ENCODE measurements at regions not wholly inside any gene's neighbourhood (a gene's known extent, or its start where the extent isn't known, plus 50 kb on each side); places are given as distances from the start of the nearest gene placed in this dataset.
"Not testable (repeated sequence)": the region's sequence is repeated elsewhere in the genome, so short reads cannot be mapped to it uniquely, and the experiment has no call there.

DNA sequence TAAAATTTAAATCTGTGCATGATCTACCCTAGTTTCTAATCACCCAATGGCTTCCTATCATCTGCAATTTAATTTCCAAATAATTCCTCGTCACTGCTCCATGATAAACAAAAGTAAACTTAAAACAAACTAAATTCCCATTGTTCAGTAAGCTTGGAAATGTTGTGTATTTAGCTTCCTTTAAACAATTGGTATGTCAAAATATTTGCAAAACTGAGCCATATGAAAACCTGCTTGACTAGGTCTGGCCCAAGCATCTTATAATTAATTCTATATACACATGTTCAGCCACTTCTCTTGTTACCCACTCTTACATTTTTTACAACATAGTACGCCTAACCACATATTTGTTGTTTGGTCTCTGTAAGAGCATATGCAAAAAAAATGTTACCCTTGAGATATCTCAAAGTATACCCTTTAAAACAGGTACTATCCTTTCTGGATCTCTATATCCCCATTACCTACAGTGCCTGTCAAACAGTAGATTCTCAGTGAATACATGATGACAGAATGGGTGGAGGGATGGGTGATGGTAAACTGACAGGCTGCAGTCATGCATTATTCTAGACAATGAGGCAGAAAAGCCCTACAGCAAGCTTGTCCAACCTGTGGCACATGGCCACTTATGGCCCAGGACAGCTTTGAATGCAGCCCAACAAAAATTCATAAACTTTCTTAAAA, 1277.9 kb upstream of the TENM4 start:
- H4K20me1 ChIP-seq (ENCODE audit: low read depth): no peaks in the 10 kb centered on the region
- H3F3A ChIP-seq (ENCODE audit: low read depth): no peaks in the 10 kb centered on the region
- H2AFZ ChIP-seq (replicated peaks): no peak overlapping the region
- no peaks in the 10 kb centered on the region for H3K36me3 ChIP-seq
- no peaks in the 10 kb centered on the region for H3K27me3 ChIP-seq
- no peak overlapping the region for H3K4me3 Mint-ChIP-seq
- H3K36me3 Mint-ChIP-seq: no peaks in the 10 kb centered on the region
- H3K4me2 ChIP-seq: no peak overlapping the region
- H3K27ac ChIP-seq: no peak overlapping the region
- H3K4me3 ChIP-seq: no peak overlapping the region
- no peaks in the 10 kb centered on the region for H3K4me1 Mint-ChIP-seq
- TF ChIP-seq CTCF (IDR thresholded peaks at IDR 0.05): no peak
- no peak for TF ChIP-seq EZH2 (IDR thresholded peaks at IDR 0.05)
- no peak for TF ChIP-seq EZH2phosphoT487 (IDR thresholded peaks at IDR 0.05)
- no peaks in the 10 kb centered on the region for H3K27me3 Mint-ChIP-seq (ENCODE audit: insufficient read depth, low read depth)
- no peak overlapping the region for H3K9ac ChIP-seq
- H3K4me1 ChIP-seq: no peaks in the 10 kb centered on the region
- no peak for DNase-seq (ENCODE audit: low spot score)
- H3K79me2 ChIP-seq (ENCODE audit: low read depth): no peaks in the 10 kb centered on the region
- H3K27ac Mint-ChIP-seq: no peak overlapping the region
- no peaks in the 10 kb centered on the region for H3K9me3 ChIP-seq (ENCODE audit: low read depth)
- H3K9me3 Mint-ChIP-seq: no peaks in the 10 kb centered on the region

DNA sequence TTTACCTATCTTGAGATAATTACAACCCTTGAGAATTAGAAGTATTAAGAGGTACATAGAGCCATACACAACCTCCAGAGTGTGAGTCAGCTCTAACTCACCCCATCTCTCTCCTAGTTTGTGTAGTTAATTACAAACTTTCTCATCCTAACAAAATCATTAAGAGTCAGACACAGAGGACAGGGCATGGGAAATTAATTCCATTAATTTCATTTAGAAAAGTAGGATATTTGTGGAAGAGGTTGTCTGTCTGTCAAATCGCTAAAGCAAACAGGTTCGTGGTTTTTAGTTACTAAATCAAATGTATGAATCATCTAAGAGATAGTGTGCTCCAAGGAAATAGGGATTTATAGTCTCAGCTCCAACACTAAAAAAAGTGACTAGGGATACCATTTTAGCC, 1261.4 kb upstream of the TENM4 start:
- Mint-ChIP-seq H3K9me3 (peaks cover 3% of the 10 kb centered on the region), H3K4me1 (peaks cover 5% of the 10 kb centered on the region), H3K4me3 (no peak overlapping the region), H3K27me3 (ENCODE audit: insufficient read depth, low read depth) (no peaks in the 10 kb centered on the region), H3K27ac (no peak overlapping the region), H3K36me3 (no peaks in the 10 kb centered on the region)
- H3K9ac ChIP-seq: no peak overlapping the region
- H3K4me1 ChIP-seq: no peaks in the 10 kb centered on the region
- no peaks in the 10 kb centered on the region for H3K27me3 ChIP-seq
- no peak for DNase-seq (ENCODE audit: low spot score)
- no peaks in the 10 kb centered on the region for H4K20me1 ChIP-seq (ENCODE audit: low read depth)
- H3K36me3 ChIP-seq: no peaks in the 10 kb centered on the region
- no peak overlapping the region for H2AFZ ChIP-seq (replicated peaks)
- TF ChIP-seq EZH2phosphoT487 (IDR thresholded peaks at IDR 0.05) (no peak), CTCF (IDR thresholded peaks at IDR 0.05) (no peak), EZH2 (IDR thresholded peaks at IDR 0.05) (no peak)
- no peak overlapping the region for H3K27ac ChIP-seq
- no peak overlapping the region for H3K4me2 ChIP-seq
- H3K4me3 ChIP-seq: no peak overlapping the region
- peaks cover 7% of the 10 kb centered on the region for H3K9me3 ChIP-seq (ENCODE audit: low read depth)
- H3K79me2 ChIP-seq (ENCODE audit: low read depth): no peaks in the 10 kb centered on the region
- H3F3A ChIP-seq (ENCODE audit: low read depth): no peaks in the 10 kb centered on the region

DNA sequence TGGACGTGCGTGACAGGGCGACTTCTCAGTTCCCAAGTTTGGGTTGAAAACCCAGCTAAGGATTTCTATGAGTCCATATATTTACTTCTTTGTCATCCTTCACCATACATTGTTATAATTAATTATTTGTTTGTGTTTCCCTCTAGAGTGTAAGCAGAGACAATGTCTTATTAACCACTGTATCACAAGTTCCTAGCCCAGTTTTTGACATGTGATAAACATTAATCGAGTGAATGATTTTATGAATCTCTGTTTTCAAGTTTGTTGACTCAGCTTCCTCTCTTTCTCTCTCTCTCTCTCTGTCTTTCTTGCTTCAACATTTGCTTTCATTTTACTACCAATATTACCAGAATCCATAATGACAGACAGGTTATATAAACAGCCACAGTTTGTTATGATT, 1259.6 kb upstream of the TENM4 start:
- H3K79me2 ChIP-seq (ENCODE audit: low read depth): no peaks in the 10 kb centered on the region
- no peaks in the 10 kb centered on the region for H3K9me3 ChIP-seq (ENCODE audit: low read depth)
- DNase-seq (ENCODE audit: low spot score): no peak
- no peaks in the 10 kb centered on the region for H3K9me3 Mint-ChIP-seq
- no peaks in the 10 kb centered on the region for H3F3A ChIP-seq (ENCODE audit: low read depth)
- H4K20me1 ChIP-seq (ENCODE audit: low read depth): no peaks in the 10 kb centered on the region
- H3K4me2 ChIP-seq: no peak overlapping the region
- no peak overlapping the region for H3K4me3 Mint-ChIP-seq
- H3K4me1 Mint-ChIP-seq: peaks cover 5% of the 10 kb centered on the region
- H3K27me3 Mint-ChIP-seq (ENCODE audit: insufficient read depth, low read depth): no peaks in the 10 kb centered on the region
- no peaks in the 10 kb centered on the region for H3K27me3 ChIP-seq
- H3K4me3 ChIP-seq: no peak overlapping the region
- no peak overlapping the region for H2AFZ ChIP-seq (replicated peaks)
- no peaks in the 10 kb centered on the region for H3K36me3 Mint-ChIP-seq
- no peaks in the 10 kb centered on the region for H3K4me1 ChIP-seq
- no peaks in the 10 kb centered on the region for H3K36me3 ChIP-seq
- TF ChIP-seq EZH2phosphoT487 (IDR thresholded peaks at IDR 0.05) (no peak), CTCF (IDR thresholded peaks at IDR 0.05) (no peak), EZH2 (IDR thresholded peaks at IDR 0.05) (no peak)
- H3K27ac ChIP-seq: no peak overlapping the region
- H3K27ac Mint-ChIP-seq: no peak overlapping the region
- H3K9ac ChIP-seq: no peak overlapping the region

GRCh38 chr11:80699406-80700177, 1258.8 kb upstream of the TENM4 start:
- H3K27ac Mint-ChIP-seq; H3K36me3 ChIP-seq; DNase-seq (ENCODE audit: low spot score): not testable (repeated sequence)

More at GRCh38 chr11:80699406-80700177, 1258.8 kb upstream of the TENM4 start:
- H3K36me3 Mint-ChIP-seq; H3K27me3 ChIP-seq; H3K9ac ChIP-seq; H3K4me2 ChIP-seq; H3K27ac ChIP-seq; H3K9me3 Mint-ChIP-seq; H3K79me2 ChIP-seq (ENCODE audit: low read depth); H3K4me3 Mint-ChIP-seq; H3K27me3 Mint-ChIP-seq (ENCODE audit: insufficient read depth, low read depth); H3K4me1 ChIP-seq; H3K4me1 Mint-ChIP-seq; H4K20me1 ChIP-seq (ENCODE audit: low read depth); H3K9me3 ChIP-seq (ENCODE audit: low read depth); H3K4me3 ChIP-seq; H3F3A ChIP-seq (ENCODE audit: low read depth): not testable (repeated sequence)
- H2AFZ ChIP-seq (replicated peaks): peak overlapping the region; percentile 60

Measured in neural progenitor cell (in vitro differentiated cells).